Activated T-cell treated with anti-CD3 and anti-CD28 coated beads for 1 hour (primary cell): ENCODE measurements at regions not wholly inside any gene's neighbourhood (a gene's known extent, or its start where the extent isn't known, plus 50 kb on each side); places are given as distances from the start of the nearest gene placed in this dataset.

Experiments used
- DNase-seq: peaks from one replicate; pipeline ENCODE4 v3.0.0-alpha.2; 2020; ENCODE audit warnings: low read depth

- no peak for DNase-seq
Measured at GRCh38 chr6:165985806-165986299, 181.8 kb downstream of the TBXT start.

GRCh38 chr6:165985281-165985805, 182.3 kb downstream of the TBXT start:
- no peak for DNase-seq

GRCh38 chr6:165984729-165985275, 182.8 kb downstream of the TBXT start:
- no peak for DNase-seq

GRCh38 chr6:165983112-165984072, 184.3 kb downstream of the TBXT start:
- DNase-seq: no peak

DNA sequence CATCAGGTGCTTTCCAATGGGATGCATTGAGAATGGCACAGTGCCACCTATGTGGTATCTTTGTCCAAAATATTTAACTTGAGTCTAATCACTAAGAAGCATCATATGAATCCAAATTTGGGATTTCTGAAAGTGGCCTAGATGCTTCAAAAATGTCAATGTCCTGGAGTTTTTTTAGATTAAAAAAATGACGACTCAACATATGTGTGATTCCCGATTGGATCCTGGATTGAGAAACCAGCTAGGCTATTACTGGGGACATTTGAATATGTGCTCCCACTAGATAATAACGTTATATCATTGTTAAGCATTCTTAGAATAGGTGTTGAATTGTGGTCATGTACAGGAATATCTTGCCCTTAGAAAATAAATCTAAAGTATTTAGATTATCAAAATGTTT, 189.2 kb downstream of the TBXT start:
- no peak for DNase-seq

- no peak for DNase-seq
Measured at GRCh38 chr6:165976684-165977083, 191.0 kb downstream of the TBXT start.

- DNase-seq: no peak
Measured at GRCh38 chr6:165974817-165975216, 192.8 kb downstream of the TBXT start.

GRCh38 chr6:165973473-165973872, 194.2 kb downstream of the TBXT start:
- no peak for DNase-seq

DNA sequence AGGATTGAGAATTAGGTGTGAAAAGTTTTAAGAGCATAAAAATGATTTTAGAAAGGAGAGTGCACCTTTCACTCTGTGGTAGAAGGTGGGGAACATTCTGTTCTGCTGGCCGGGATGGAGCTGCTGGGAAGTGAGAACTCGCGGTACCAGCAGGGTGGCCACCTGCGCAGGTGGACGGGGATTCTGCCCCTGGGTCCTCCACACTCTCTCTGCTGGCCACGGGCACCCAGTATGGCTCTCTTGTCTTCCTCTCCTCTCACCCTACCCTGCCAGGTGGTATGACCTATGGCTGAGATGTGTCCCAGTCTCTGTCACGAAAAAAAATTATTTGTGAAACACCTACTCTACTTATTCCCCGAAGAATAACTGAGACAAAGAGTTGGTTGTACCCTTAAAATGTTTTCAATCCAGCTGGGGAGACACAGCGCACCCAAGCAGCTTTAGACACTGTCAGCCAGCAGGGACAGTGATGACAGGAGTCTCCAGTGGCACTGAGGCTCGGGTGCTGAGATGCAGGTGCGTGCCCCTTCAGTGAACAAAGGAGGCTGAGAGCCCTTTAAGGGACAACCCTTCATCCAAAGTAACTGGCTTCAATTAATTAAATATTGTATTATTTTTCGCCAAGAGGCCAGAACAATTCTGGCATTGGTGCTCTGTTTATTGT, 195.4 kb downstream of the TBXT start:
- no peak for DNase-seq

DNA sequence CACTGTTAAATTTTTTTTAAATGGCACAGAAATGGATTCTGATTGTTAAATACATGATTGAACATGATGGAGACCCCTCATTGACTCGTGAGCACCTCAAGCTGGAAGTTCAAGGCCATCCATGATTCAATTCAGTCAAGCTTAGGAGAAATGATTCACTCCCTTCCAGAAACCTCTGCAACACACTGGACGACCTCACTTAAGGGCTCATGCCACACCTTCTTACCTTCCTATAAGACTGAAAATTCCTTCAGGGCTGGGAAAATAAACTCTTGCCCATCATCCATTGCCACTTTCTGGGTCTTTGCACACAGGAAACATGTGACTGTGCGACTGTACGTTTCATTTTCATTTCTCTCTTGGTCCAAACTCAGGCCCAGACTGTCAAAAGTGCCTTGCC, 196.4 kb downstream of the TBXT start:
- no peak for DNase-seq

GRCh38 chr6:165970001-165970400, 197.7 kb downstream of the TBXT start:
- DNase-seq: no peak

DNA sequence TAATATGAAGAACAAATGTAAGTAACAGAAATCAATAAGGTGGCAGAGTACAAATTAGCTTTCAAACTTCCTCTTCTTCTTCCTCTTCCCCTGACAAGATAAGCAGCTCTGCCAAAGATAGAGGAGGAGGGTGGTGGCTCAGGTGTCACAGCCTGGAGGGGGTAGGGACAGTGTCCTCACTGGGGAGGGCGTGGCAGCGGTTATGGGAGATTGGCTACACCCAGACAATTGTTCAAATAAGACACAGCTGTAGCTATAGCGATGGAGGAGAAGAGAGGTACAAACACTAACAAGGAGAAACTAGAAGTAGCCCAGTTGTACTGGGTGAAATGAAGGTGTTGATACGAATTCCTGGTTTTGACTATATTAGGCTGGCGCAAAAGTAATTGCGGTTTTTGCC, 198.5 kb downstream of the TBXT start:
- no peak for DNase-seq

DNA sequence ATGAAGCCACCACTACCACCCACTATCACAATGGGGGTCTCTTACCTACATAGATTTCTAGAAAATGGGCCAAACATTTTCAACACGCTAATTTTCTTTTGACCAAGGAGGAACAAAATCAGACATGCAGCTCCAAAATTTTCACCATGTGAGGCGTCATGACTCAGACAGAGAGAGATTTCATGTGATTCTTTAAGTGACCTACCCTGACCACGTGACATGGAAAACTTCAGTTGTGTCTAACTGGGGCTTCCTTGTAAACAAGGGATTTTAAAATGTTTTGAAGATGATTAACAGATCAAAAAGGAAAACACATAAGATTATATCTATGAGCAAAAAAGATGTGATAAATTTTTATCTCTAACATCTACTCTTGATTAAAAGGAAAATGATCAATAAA, 199.2 kb downstream of the TBXT start:
- no peak for DNase-seq

- no peak for DNase-seq
Measured at GRCh38 chr6:165967810-165968407, 199.7 kb downstream of the TBXT start.

GRCh38 chr6:165963750-165964149, 203.9 kb downstream of the TBXT start:
- no peak for DNase-seq

- no peak for DNase-seq
Measured at GRCh38 chr6:165962366-165962765, 205.3 kb downstream of the TBXT start.

DNA sequence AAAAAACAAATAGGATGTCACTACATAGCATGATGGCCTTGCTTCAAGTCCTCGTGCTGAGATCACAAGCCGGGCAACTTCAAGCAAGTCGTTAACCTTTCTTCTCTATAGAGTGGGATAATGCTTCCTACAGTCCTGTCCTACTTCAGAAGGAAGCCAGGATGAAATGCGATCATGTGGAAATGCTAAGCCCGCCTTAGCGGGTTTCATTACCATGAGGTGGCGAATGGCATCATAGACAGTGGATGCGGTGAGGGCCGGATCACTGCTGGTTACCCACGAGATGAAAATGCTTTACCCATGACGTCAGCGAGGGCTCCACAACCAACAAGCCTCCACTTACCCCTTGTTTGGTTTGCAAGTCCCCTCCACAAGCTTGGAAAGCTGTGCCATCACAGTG, 206.4 kb downstream of the TBXT start:
- DNase-seq: no peak

DNA sequence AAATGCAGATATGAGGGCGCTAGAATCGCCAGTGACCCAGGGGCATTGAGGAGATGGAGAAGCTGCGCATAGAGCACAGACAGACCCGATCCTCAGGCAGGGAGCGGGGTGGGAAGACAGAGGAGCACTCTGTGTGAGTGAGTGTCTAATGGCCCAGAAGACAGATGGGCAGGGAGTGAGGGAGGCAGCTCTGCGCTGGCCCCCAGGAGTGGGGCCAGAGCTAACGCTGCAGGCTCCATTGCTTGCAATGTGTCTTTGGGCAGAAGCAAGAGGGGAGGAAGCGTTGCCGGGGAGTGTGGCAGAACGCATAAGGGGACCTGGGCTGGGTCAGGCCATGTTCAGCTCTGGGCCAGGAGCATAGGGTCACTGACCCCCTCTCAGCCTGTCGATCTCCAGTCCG, 207.0 kb downstream of the TBXT start:
- no peak for DNase-seq

DNA sequence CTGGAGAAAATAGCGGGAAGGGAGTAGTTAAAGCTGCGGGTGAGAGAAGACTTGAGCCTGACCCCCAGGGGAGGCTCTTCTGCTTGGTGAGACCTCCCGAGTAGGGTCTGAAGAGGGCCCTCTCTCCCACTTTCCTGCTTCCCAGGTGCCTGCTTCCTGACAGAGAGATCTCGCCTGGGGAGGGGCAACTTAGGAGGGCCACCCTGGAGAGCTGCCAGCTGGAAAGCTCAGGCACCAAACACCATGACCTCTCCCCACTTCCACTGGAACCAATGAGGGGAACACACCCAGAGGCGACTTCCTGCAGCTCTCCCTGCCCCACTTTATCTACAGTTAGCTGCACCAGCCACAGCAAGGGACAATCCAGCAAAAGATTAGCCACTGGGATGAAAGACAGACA, 208.0 kb downstream of the TBXT start:
- DNase-seq: no peak

- no peak for DNase-seq
Measured at GRCh38 chr6:165956874-165957273, 210.8 kb downstream of the TBXT start.

DNA sequence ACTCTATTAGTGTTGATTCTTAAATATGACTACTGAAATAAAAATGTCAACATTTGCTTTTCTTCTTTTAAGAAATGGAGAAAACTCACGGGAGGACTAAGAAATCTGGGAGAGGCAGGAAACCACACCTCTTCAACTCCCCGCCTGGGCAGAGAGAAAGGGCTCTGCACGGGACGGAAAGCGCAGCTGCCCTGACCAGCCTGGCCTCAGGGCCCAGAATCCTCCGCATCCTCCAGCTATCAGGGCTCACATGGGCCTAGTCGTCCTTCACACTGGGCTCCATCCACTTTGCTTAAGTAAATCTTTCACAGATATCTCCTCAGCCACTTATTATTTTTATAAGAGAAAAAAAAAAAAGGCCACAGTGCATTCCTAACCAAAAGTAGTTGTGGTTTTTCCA, 215.1 kb downstream of the TBXT start:
- DNase-seq: no peak

- no peak for DNase-seq
Measured at GRCh38 chr6:165950316-165950715, 217.3 kb downstream of the TBXT start.
